ENCODE measurements at regions not wholly inside any gene's neighbourhood (a gene's known extent, or its start where the extent isn't known, plus 50 kb on each side); places are given as distances from the start of the nearest gene placed in this dataset.
"Not testable (repeated sequence)": the region's sequence is repeated elsewhere in the genome, so short reads cannot be mapped to it uniquely, and the experiment has no call there.

DNA sequence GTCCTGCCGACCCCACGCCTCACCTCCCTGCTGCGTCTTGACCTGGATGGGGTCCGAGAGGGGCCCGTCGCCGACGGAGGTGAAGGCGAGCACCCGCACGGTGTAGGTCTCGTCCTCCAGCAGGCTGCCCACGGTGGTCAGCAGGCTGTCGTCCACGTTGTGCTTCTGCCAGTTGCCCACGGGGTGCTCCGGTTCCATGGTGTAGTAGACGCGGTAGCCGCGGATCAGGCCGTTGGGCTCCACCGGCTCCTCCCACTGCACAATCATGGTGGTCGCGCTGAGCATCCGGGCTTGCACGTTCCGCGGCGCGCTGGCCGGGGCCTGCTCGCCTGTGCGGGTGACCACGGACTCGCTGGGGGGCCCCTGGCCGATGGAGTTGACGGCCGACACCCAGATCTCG is 96.7 kb downstream of the PTPRS start:
- Mint-ChIP-seq H3K27ac (ENCODE audit: unreplicated experiment) (no peak overlapping the region), H3K4me1 (ENCODE audit: low read depth, unreplicated experiment) (no peaks in the 10 kb centered on the region), H3K36me3 (ENCODE audit: insufficient read depth, unreplicated experiment) (peaks cover 16% of the 10 kb centered on the region), H3K27me3 (ENCODE audit: unreplicated experiment) (no peaks in the 10 kb centered on the region), H3K9me3 (ENCODE audit: low read depth, unreplicated experiment) (no peaks in the 10 kb centered on the region), H3K4me3 (ENCODE audit: low read depth, unreplicated experiment) (no peak overlapping the region)
- DNase-seq: no peak
- intact Hi-C loops (cut with micrococcal nuclease; ENCODE audit: unreplicated experiment): no loop called here
- TF ChIP-seq, protein P1, sequence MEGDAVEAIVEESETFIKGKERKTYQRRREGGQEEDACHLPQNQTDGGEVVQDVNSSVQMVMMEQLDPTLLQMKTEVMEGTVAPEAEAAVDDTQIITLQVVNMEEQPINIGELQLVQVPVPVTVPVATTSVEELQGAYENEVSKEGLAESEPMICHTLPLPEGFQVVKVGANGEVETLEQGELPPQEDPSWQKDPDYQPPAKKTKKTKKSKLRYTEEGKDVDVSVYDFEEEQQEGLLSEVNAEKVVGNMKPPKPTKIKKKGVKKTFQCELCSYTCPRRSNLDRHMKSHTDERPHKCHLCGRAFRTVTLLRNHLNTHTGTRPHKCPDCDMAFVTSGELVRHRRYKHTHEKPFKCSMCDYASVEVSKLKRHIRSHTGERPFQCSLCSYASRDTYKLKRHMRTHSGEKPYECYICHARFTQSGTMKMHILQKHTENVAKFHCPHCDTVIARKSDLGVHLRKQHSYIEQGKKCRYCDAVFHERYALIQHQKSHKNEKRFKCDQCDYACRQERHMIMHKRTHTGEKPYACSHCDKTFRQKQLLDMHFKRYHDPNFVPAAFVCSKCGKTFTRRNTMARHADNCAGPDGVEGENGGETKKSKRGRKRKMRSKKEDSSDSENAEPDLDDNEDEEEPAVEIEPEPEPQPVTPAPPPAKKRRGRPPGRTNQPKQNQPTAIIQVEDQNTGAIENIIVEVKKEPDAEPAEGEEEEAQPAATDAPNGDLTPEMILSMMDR (IDR thresholded peaks at IDR 0.05; ENCODE audit: unreplicated experiment): no peak
- BruUV-seq (replicated peaks): no TSS peak
- CTCF ChIA-PET: no interaction called here

DNA sequence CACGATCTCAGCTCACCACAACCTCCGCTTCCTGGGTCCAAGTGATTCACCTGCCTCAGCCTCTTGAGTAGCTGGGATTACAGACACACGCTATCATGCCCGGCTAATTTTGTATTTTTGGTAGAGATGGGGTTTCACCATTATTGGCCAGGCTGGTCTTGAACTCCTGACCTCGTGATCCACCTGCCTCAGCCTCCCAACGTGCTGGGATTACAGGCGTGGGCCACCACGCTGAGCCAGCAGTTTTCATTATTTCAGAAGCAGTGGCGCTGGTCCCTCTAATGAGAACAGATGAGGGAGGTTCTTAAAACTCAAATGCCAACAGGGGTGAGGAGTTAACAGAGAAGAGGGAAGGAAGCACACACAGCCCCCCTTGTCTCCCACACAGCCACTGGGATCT is 98.7 kb downstream of the PTPRS start:
- BruUV-seq (replicated peaks); intact Hi-C loops (cut with micrococcal nuclease; ENCODE audit: unreplicated experiment); H3K4me1 Mint-ChIP-seq (ENCODE audit: low read depth, unreplicated experiment); DNase-seq; H3K27me3 Mint-ChIP-seq (ENCODE audit: unreplicated experiment); H3K4me3 Mint-ChIP-seq (ENCODE audit: low read depth, unreplicated experiment); H3K9me3 Mint-ChIP-seq (ENCODE audit: low read depth, unreplicated experiment); CTCF ChIA-PET; H3K27ac Mint-ChIP-seq (ENCODE audit: unreplicated experiment): not testable (repeated sequence)
- H3K36me3 Mint-ChIP-seq (ENCODE audit: insufficient read depth, unreplicated experiment): peaks cover 16% of the 10 kb centered on the region

DNA sequence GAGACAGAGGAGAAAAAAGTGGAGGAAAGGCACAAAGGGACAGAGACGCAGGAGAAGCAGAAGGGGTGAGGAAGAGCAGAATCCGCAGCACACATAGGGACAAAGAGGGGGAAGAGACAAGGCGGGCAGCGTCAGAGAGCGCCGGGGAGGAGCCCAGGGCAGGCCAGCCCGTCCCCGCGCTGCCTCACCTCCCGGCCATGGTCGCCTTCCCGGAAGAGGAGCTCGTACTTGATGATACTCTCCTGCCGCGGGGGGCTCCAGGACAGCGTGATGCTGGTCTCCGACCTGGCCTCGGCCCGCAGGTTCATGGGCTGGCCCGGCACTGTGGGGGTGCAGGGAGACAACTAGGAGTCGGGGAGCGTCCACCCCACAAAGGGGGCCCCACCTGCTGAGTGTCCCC is 100.6 kb downstream of the PTPRS start:
- no peak overlapping the region for H3K27ac Mint-ChIP-seq (ENCODE audit: unreplicated experiment)
- H3K36me3 Mint-ChIP-seq (ENCODE audit: insufficient read depth, unreplicated experiment): peaks cover 10% of the 10 kb centered on the region
- no peak overlapping the region for H3K4me3 Mint-ChIP-seq (ENCODE audit: low read depth, unreplicated experiment)
- H3K27me3 Mint-ChIP-seq (ENCODE audit: unreplicated experiment): no peaks in the 10 kb centered on the region
- TF ChIP-seq, protein P1 (IDR thresholded peaks at IDR 0.05; ENCODE audit: unreplicated experiment): no peak
- CTCF ChIA-PET: no interaction called here
- intact Hi-C loops (cut with micrococcal nuclease; ENCODE audit: unreplicated experiment): no loop called here
- H3K9me3 Mint-ChIP-seq (ENCODE audit: low read depth, unreplicated experiment): no peaks in the 10 kb centered on the region
- no peak for DNase-seq
- no TSS peak for BruUV-seq (replicated peaks)
- no peaks in the 10 kb centered on the region for H3K4me1 Mint-ChIP-seq (ENCODE audit: low read depth, unreplicated experiment)

DNA sequence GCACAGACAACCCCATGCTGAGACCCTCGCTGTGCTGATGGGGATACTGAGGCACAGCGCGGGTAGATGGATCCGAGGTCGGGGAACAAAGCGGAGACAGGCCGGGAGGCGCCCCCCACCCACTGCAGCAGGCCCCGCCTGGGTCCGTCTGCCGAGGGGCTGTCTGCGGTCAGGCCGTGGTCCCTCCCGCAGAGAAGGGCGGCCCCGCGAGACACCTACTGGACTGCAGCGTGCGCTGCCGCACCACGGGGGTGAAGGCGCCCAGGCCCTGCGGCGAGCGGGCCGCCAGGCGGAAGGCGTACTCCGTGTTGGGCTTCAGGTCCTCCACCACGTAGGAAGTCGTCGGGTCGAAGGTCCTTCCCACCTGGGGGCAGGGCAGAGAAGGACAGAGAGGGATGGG is 101.9 kb downstream of the PTPRS start:
- H3K27ac Mint-ChIP-seq (ENCODE audit: unreplicated experiment): no peak overlapping the region
- intact Hi-C loops (cut with micrococcal nuclease; ENCODE audit: unreplicated experiment): no loop called here
- H3K4me1 Mint-ChIP-seq (ENCODE audit: low read depth, unreplicated experiment): no peaks in the 10 kb centered on the region
- no peak for DNase-seq
- H3K4me3 Mint-ChIP-seq (ENCODE audit: low read depth, unreplicated experiment): no peak overlapping the region
- CTCF ChIA-PET: no interaction called here
- BruUV-seq (replicated peaks): no TSS peak
- TF ChIP-seq, protein P1 (IDR thresholded peaks at IDR 0.05; ENCODE audit: unreplicated experiment): no peak
- H3K36me3 Mint-ChIP-seq (ENCODE audit: insufficient read depth, unreplicated experiment): peaks cover 10% of the 10 kb centered on the region
- no peaks in the 10 kb centered on the region for H3K27me3 Mint-ChIP-seq (ENCODE audit: unreplicated experiment)
- H3K9me3 Mint-ChIP-seq (ENCODE audit: low read depth, unreplicated experiment): no peaks in the 10 kb centered on the region

DNA sequence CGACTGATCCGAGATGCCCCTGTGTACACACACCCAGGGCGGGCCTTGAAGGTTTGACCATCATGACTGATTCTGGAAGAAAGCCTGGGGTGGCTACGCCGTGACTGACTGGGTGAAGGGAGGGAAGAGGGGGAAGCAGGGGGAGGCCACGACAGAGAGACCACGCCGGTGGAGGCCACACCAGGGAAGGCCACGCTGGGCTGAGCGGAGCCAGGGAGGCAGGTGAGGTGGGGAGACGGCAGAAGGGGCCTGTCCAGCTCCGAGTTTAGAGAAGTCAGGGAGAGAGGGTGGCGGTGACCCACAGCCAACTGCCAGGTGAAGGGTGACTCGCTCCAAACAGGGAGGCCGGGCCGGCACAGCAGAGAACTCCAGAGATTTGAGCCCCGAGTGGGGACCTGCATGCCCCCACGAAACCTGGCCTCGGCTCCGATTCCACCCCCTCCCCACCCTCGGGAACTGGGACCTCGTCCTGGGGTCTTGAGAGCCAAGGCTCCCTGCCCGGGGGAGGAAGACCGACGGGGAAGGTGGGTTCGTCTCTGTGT is 102.6 kb downstream of the PTPRS start:
- Mint-ChIP-seq H3K27me3 (ENCODE audit: unreplicated experiment) (no peaks in the 10 kb centered on the region), H3K27ac (ENCODE audit: unreplicated experiment) (no peak overlapping the region), H3K9me3 (ENCODE audit: low read depth, unreplicated experiment) (no peaks in the 10 kb centered on the region), H3K4me1 (ENCODE audit: low read depth, unreplicated experiment) (no peaks in the 10 kb centered on the region), H3K4me3 (ENCODE audit: low read depth, unreplicated experiment) (no peak overlapping the region), H3K36me3 (ENCODE audit: insufficient read depth, unreplicated experiment) (peaks cover 10% of the 10 kb centered on the region)
- CTCF ChIA-PET: no interaction called here
- intact Hi-C loops (cut with micrococcal nuclease; ENCODE audit: unreplicated experiment): no loop called here
- TF ChIP-seq, protein P1 (IDR thresholded peaks at IDR 0.05; ENCODE audit: unreplicated experiment): no peak
- no peak for DNase-seq
- no TSS peak for BruUV-seq (replicated peaks)

Data from Calu3 (cell line).